ENCODE measurements at regions not wholly inside any gene's neighbourhood (a gene's known extent, or its start where the extent isn't known, plus 50 kb on each side); places are given as distances from the start of the nearest gene placed in this dataset.

DNA sequence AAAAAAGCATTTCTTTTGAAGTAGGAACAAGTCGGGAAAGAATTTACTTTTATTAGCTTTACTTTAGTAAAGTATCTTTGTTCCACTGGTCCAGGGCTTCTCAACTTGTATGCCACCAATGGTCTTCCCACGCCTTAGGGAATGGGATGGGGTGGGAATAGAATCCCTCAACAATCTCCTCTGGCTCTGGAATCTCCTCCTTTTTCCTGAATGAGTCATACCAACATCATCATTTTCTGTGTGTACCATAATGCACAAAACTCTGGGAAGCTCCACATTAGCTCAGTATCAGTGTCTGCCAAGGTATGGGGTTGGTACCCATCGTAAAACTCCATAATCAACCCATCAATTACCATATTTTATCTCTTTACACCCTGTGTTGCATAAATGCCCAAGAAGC is 159.4 kb upstream of the BMPER start:
- no peak for ATAC-seq
- Histone ChIP-seq H3K36me3 (no peaks in the 10 kb centered on the region), H3K4me1 (peaks cover 0 to 3% (median 0%) of the 10 kb centered on the region in 12 donors), H3K27ac (no peak overlapping the region), H3K9me3 (no peaks in the 10 kb centered on the region), H3K4me3 (no peak overlapping the region), H3K27me3 (no peaks in the 10 kb centered on the region)
- DNase-seq = no peak
- no peak for TF ChIP-seq POLR2A (IDR thresholded peaks at IDR 0.05)
- TF ChIP-seq, protein P1, sequence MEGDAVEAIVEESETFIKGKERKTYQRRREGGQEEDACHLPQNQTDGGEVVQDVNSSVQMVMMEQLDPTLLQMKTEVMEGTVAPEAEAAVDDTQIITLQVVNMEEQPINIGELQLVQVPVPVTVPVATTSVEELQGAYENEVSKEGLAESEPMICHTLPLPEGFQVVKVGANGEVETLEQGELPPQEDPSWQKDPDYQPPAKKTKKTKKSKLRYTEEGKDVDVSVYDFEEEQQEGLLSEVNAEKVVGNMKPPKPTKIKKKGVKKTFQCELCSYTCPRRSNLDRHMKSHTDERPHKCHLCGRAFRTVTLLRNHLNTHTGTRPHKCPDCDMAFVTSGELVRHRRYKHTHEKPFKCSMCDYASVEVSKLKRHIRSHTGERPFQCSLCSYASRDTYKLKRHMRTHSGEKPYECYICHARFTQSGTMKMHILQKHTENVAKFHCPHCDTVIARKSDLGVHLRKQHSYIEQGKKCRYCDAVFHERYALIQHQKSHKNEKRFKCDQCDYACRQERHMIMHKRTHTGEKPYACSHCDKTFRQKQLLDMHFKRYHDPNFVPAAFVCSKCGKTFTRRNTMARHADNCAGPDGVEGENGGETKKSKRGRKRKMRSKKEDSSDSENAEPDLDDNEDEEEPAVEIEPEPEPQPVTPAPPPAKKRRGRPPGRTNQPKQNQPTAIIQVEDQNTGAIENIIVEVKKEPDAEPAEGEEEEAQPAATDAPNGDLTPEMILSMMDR (IDR thresholded peaks at IDR 0.05) = no peak
- WGBS, 4 donors = 90 to 98% (median 94%) methylated on average over 3 of the region's 3 CpGs
- intact Hi-C loops (cut with DNase I) = loop anchor here in 5 of 10 donors (10.0 kb wide), 1 partner anchor 501 kb away; no protein-coding TSS in a partner anchor

DNA sequence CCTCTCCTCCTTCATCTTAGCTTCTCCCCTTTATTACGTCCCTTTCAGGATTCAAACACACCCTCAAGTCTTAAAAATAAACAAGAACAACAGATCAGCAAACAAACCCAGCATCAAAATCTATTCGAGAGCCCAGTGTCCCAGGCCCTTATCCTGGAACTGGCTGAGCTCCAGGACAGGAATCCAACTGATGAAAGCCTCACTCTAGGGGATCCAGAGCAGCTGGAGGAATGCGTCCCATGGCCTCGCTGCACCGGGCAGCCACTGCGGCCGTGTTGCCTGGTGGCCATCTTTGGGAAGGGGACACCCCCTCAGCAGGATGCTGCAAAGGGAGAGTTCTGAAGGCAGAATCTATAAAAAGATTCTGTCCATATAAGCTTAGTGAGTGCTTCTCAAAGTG is 156.5 kb upstream of the BMPER start:
- WGBS, 4 donors = 29 to 37% (median 33%) methylated on average over 5 to 7 of the region's 7 CpGs
- TF ChIP-seq, protein P1 (IDR thresholded peaks at IDR 0.05) = no peak
- TF ChIP-seq POLR2A (IDR thresholded peaks at IDR 0.05) = no peak
- DNase-seq (peak in 1 of 5 donors; percentile 65), ATAC-seq (peak in 2 of 4 donors; percentile 53 to 60)
- Histone ChIP-seq H3K4me3 (no peak overlapping the region), H3K4me1 (peaks cover 0 to 3% (median 0%) of the 10 kb centered on the region in 12 donors), H3K36me3 (no peaks in the 10 kb centered on the region), H3K9me3 (no peaks in the 10 kb centered on the region), H3K27ac (no peak overlapping the region), H3K27me3 (no peaks in the 10 kb centered on the region)
- intact Hi-C loops (cut with DNase I) = loop anchor here in 5 of 10 donors (10.0 kb wide), 1 partner anchor 504 kb away; no protein-coding TSS in a partner anchor

DNA sequence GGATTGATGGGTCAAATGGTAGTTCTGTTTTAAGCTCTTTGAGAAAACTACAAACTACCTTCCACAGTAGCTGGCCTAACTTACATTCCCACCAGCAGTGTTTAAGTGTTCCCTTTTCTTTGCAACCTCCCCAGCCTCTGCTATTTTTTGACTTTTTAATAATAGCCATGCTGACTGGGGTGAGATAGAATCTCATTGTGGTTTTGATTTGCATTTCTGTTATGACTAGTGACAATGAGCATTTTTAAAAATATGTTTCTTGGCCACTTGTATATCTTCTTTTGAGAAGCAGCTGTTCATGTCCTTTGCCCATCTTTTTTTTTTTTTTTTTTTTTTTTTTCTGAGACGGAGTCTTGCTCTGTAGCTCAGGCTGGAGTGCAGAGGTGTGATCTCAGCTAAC is 155.2 kb upstream of the BMPER start:
- intact Hi-C loops (cut with DNase I) = loop anchor here in 1 of 10 donors (10.0 kb wide), 1 partner anchor 295 kb away; no protein-coding TSS in a partner anchor
- 82 to 86% (median 83%) methylated on average over 1 of the region's 1 CpG for WGBS, 4 donors
- no peak overlapping the region for H3K27ac ChIP-seq
- DNase-seq (no peak), ATAC-seq (no peak)
- no peaks in the 10 kb centered on the region for H3K27me3 ChIP-seq
- H3K4me3 ChIP-seq = no peak overlapping the region
- H3K4me1 ChIP-seq = peaks cover 0 to 7% (median 3%) of the 10 kb centered on the region in 12 donors
- no peak for TF ChIP-seq POLR2A (IDR thresholded peaks at IDR 0.05)
- TF ChIP-seq, protein P1 (IDR thresholded peaks at IDR 0.05) = no peak
- H3K9me3 ChIP-seq = no peaks in the 10 kb centered on the region
- no peaks in the 10 kb centered on the region for H3K36me3 ChIP-seq

DNA sequence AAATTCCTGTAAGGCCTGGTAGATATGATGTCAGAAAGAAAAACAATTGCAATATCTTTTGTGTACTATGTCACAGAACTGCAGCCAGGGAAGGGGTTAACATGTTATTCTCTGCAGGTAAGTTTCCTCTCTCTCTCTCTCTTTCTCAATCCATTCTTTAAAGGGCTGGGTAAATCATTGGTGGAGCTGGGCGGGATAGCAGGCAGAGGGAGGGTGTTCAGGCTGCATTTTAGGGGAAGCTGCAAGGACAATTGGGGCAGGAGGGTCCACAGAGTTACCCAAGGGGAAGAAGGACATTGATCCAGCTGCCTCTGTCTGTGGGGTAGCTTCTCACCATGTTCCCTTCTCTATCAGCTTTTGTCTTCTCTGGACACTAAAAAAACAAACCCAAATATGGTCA is 153.9 kb upstream of the BMPER start:
- Histone ChIP-seq H3K4me1 (peaks cover 0 to 13% (median 7%) of the 10 kb centered on the region in 12 donors), H3K9me3 (no peaks in the 10 kb centered on the region), H3K27me3 (no peaks in the 10 kb centered on the region), H3K36me3 (no peaks in the 10 kb centered on the region), H3K27ac (no peak overlapping the region), H3K4me3 (no peak overlapping the region)
- ATAC-seq = no peak
- whole genome bisulfite sequencing, 4 donors = 90 to 100% (median 95%) methylated on average over 1 of the region's 1 CpG
- no peak for TF ChIP-seq POLR2A (IDR thresholded peaks at IDR 0.05)
- TF ChIP-seq, protein P1 (IDR thresholded peaks at IDR 0.05) = no peak
- intact Hi-C loops (cut with DNase I) = loop anchor here in 1 of 10 donors (10.0 kb wide), 1 partner anchor 297 kb away; no protein-coding TSS in a partner anchor
- no peak for DNase-seq

All from heart left ventricle (tissue), 16 donors.